Muscle of leg (tissue), 3 donors: ENCODE measurements at regions not wholly inside any gene's neighbourhood (a gene's known extent, or its start where the extent isn't known, plus 50 kb on each side); places are given as distances from the start of the nearest gene placed in this dataset.
"Not testable (repeated sequence)": the region's sequence is repeated elsewhere in the genome, so short reads cannot be mapped to it uniquely, and the experiment has no call there.

Source experiments
- DNase-seq: peaks from one replicate; pipeline ENCODE4 v3.0.0; 2013
- H3K27ac ChIP-seq: one replicate; pipeline ENCODE4 v1.5.1; 2013; ENCODE audit warnings: mild to moderate bottlenecking, low read length, control low read depth
- H3K27me3 ChIP-seq: one replicate; pipeline ENCODE4 v1.6.1; 2013; ENCODE audit warnings: low read length; ENCODE audit not compliant: control insufficient read depth, insufficient read depth
- H3K36me3 ChIP-seq: one replicate; pipeline ENCODE4 v1.6.1; 2013; ENCODE audit warnings: low read length; ENCODE audit not compliant: control insufficient read depth, insufficient read depth
- H3K4me1 ChIP-seq: one replicate; pipeline ENCODE4 v1.6.1; 2013; ENCODE audit warnings: low read length; ENCODE audit not compliant: control insufficient read depth, insufficient read depth
- H3K4me3 ChIP-seq: one replicate; pipeline ENCODE4 v1.5.1; 2013; ENCODE audit warnings: low read length, control low read depth
- H3K9me3 ChIP-seq: replicated peaks from 2 replicates; pipeline ENCODE4 v1.6.1; 2013; ENCODE audit warnings: low read depth, low read length; ENCODE audit not compliant: control insufficient read depth
- WGBS: methylation state at CpG from one replicate; pipeline ENCODE4 v1.1.5; 2013; ENCODE audit warnings: missing lambda C conversion rate; ENCODE audit not compliant: insufficient coverage; 5-methylcytosine and 5-hydroxymethylcytosine counted together

- Histone ChIP-seq H3K4me3 (no peak overlapping the region), H3K36me3 (no peaks in the 10 kb centered on the region), H3K27me3 (no peaks in the 10 kb centered on the region), H3K4me1 (peaks cover 15% of the 10 kb centered on the region), H3K27ac (no peak overlapping the region), H3K9me3 (peaks cover 2% of the 10 kb centered on the region)
- DNase-seq: no peak
- WGBS: 100% methylated on average over 1 of the region's 1 CpG
Measured at GRCh38 chr7:67662804-67663203, 666.2 kb downstream of the TYW1 start.

DNA sequence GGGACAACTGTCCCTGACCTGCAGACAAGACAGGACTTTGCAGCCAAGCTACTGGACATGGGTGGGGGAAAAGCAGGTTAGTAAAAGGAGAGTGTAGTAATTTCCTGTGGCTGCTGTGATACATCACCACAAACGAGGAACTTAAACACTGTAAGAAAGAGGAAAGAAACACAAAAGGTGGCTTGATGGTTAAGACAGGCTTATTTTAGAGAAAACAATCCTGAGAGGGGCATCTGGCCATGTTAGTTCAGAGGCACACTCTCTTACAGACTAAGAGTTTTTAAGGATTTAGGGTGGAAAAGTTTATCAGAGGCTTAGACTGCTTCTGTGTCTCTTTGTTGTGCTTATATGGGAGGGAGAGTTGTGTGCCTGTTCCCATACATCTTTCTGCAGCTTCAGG is 667.0 kb downstream of the TYW1 start:
- WGBS: 80% methylated on average over 1 of the region's 1 CpG

GRCh38 chr7:67666359-67666758 is 669.7 kb downstream of the TYW1 start:
- WGBS: no CpG with 5 or more reads among the region's 4 CpGs

More for the DNA sequence above, 667.0 kb downstream of the TYW1 start:
- Histone ChIP-seq H3K27ac (no peak overlapping the region), H3K4me1 (peaks cover 15% of the 10 kb centered on the region), H3K27me3 (no peaks in the 10 kb centered on the region), H3K9me3 (peaks cover 2% of the 10 kb centered on the region), H3K4me3 (no peak overlapping the region), H3K36me3 (no peaks in the 10 kb centered on the region)
- no peak for DNase-seq

GRCh38 chr7:67671006-67671548 is 674.4 kb downstream of the TYW1 start:
- no CpG with 5 or more reads among the region's 4 CpGs for WGBS
- Histone ChIP-seq H3K9me3 (peaks cover 6% of the 10 kb centered on the region), H3K27ac (no peak overlapping the region), H3K4me3 (no peak overlapping the region), H3K27me3 (no peaks in the 10 kb centered on the region), H3K4me1 (no peaks in the 10 kb centered on the region), H3K36me3 (no peaks in the 10 kb centered on the region)
- DNase-seq: no peak

More at GRCh38 chr7:67666359-67666758, 669.7 kb downstream of the TYW1 start:
- DNase-seq, H3K4me3 ChIP-seq, H3K27me3 ChIP-seq, H3K27ac ChIP-seq, H3K36me3 ChIP-seq, H3K4me1 ChIP-seq, H3K9me3 ChIP-seq: not testable (repeated sequence)

DNA sequence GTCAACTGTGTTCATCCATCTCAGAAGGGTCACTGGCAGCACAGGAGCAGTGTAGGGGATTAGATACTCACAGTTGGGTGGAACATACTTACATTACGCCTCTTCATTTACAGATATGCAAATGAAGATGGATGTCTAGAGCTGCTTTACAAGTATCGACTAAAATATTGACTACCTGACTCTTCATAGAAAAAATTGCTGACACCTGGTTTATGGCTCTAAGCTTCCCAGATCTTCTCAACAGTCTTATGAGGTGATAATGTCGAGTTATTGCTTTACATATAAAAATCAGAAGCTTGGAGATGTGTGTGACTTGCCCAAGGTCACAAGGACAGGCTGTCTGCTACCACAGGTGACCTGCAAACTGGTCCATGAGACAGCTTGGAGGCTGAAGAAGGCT is 677.2 kb downstream of the TYW1 start:
- H3K27me3 ChIP-seq: no peaks in the 10 kb centered on the region
- WGBS: no CpG with 5 or more reads among the region's 3 CpGs
- no peak overlapping the region for H3K4me3 ChIP-seq
- H3K4me1 ChIP-seq: no peaks in the 10 kb centered on the region
- DNase-seq: no peak
- peaks cover 9% of the 10 kb centered on the region for H3K9me3 ChIP-seq
- no peak overlapping the region for H3K27ac ChIP-seq
- H3K36me3 ChIP-seq: no peaks in the 10 kb centered on the region

- DNase-seq, H3K36me3 ChIP-seq, H3K27ac ChIP-seq, H3K4me3 ChIP-seq, H3K27me3 ChIP-seq, H3K9me3 ChIP-seq, H3K4me1 ChIP-seq: not testable (repeated sequence)
- WGBS: no CpG with 5 or more reads among the region's 5 CpGs
Measured at GRCh38 chr7:67674862-67675261, 678.2 kb downstream of the TYW1 start.

DNA sequence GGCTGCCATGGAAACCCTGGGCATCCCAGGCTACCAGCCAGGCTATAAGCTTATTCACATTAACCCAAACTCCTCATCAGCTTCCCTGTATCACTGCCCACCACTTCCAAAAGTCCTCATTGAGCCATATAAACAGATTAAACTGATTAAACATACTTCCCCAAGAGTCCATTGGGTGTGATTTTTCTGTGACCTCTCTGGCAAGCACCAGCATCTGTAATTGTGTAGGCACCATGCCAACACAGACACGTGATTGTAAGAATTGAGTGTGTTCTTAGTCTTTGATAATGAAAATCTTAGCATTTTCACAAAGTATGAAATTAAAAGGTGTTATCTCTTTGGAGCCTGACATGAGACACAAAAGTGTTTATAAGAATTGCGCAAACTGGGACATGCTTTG is 679.3 kb downstream of the TYW1 start:
- H3K36me3 ChIP-seq: no peaks in the 10 kb centered on the region
- no peak for DNase-seq
- no peaks in the 10 kb centered on the region for H3K4me1 ChIP-seq
- WGBS: 20% methylated on average over 1 of the region's 2 CpGs
- peaks cover 6% of the 10 kb centered on the region for H3K9me3 ChIP-seq
- no peaks in the 10 kb centered on the region for H3K27me3 ChIP-seq
- no peak overlapping the region for H3K27ac ChIP-seq
- no peak overlapping the region for H3K4me3 ChIP-seq

DNA sequence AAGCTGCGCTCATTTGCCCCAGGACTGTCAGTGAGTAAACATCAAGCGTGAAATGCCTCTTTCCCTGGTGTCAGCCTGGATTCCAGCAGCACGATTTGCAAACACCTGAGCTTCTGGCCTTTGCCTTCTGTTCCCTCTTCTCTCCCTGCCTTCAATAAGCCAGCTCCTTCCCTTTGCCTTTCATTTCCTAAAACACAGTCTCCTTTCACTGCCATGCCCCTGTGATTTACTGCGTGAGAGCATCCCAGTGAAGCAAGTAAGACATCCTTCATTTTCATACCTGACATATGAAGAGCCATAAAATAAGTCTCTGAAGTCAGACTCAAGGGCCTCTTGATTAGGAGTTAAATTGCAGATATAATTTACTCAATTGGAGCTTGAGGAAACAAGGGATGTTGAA is 681.8 kb downstream of the TYW1 start:
- Histone ChIP-seq H3K4me3 (no peak overlapping the region), H3K36me3 (no peaks in the 10 kb centered on the region), H3K27ac (no peak overlapping the region), H3K27me3 (no peaks in the 10 kb centered on the region), H3K4me1 (no peaks in the 10 kb centered on the region), H3K9me3 (peaks cover 3% of the 10 kb centered on the region)
- WGBS: 65% methylated on average over 3 of the region's 4 CpGs
- DNase-seq: no peak

- H3K36me3 ChIP-seq: no peaks in the 10 kb centered on the region
- H3K9me3 ChIP-seq: no peaks in the 10 kb centered on the region
- 80% methylated on average over 2 of the region's 4 CpGs for WGBS
Measured at GRCh38 chr7:67683628-67684027, 687.0 kb downstream of the TYW1 start.

GRCh38 chr7:67690700-67691099 is 694.1 kb downstream of the TYW1 start:
- Histone ChIP-seq H3K9me3 (no peaks in the 10 kb centered on the region), H3K27ac (no peak overlapping the region), H3K4me3 (no peak overlapping the region), H3K36me3 (no peaks in the 10 kb centered on the region), H3K4me1 (no peaks in the 10 kb centered on the region), H3K27me3 (no peaks in the 10 kb centered on the region)
- WGBS: no CpG with 5 or more reads among the region's 1 CpG
- DNase-seq: no peak

More at GRCh38 chr7:67683628-67684027, 687.0 kb downstream of the TYW1 start:
- no peak overlapping the region for H3K27ac ChIP-seq
- no peaks in the 10 kb centered on the region for H3K27me3 ChIP-seq
- DNase-seq: no peak
- H3K4me3 ChIP-seq: no peak overlapping the region
- no peaks in the 10 kb centered on the region for H3K4me1 ChIP-seq

- no peaks in the 10 kb centered on the region for H3K4me1 ChIP-seq
- no peak overlapping the region for H3K4me3 ChIP-seq
- H3K9me3 ChIP-seq: no peaks in the 10 kb centered on the region
- H3K36me3 ChIP-seq: no peaks in the 10 kb centered on the region
- H3K27me3 ChIP-seq: no peaks in the 10 kb centered on the region
- 50% methylated on average over 1 of the region's 4 CpGs for WGBS
- DNase-seq: no peak
- H3K27ac ChIP-seq: no peak overlapping the region
Measured at GRCh38 chr7:67692425-67692824, 695.8 kb downstream of the TYW1 start.
